B cell (primary cell): ENCODE measurements at regions not wholly inside any gene's neighbourhood (a gene's known extent, or its start where the extent isn't known, plus 50 kb on each side); places are given as distances from the start of the nearest gene placed in this dataset.

Source experiments
- ATAC-seq: fragments of 200-7000 bp; cut with Tn5 transposase; one replicate; pipeline ENCODE4 v1.10.0; 2021; ENCODE audit warnings: low read depth, mild to moderate bottlenecking, moderate number of reproducible peaks, moderate library complexity
- CTCF ChIA-PET: fragments of 350-600 bp; sonication (Branson Sonifier 250); formaldehyde crosslinking; loops from one replicate; lab custom pipeline; 2021; ENCODE audit warnings: antibody characterized with exemption, inconsistent platforms; lab: Charles Lee
- POLR2A ChIA-PET: fragments of 350-600 bp; sonication (Branson Sonifier 250); formaldehyde crosslinking; loops from one replicate; lab custom pipeline; 2021; ENCODE audit warnings: antibody characterized with exemption; lab: Charles Lee
- DNase-seq: peaks from one replicate; pipeline ENCODE4 v3.0.0; 2013
- H2AFZ ChIP-seq: 2 replicates; pipeline ENCODE4 v1.6.1; 2012; ENCODE audit warnings: mild to moderate bottlenecking, low read depth, low read length; ENCODE audit not compliant: insufficient read depth, poor library complexity, severe bottlenecking
- H3K27ac ChIP-seq, 2 donors: 1 replicate in 1 of 2; 2 replicates in 1 of 2; pipeline ENCODE4 v1.5.1; 2012 to 2013; ENCODE audit warnings: low read length in 2 of 2, mild to moderate bottlenecking in 2 of 2, moderate library complexity in 1 of 2
- H3K27me3 ChIP-seq, 4 experiments: fragments of 200-600 bp in 1 of 4; sonication (generic) in 1 of 4; replicated peaks in 1 of 4; 1 replicate in 2 of 4; 2 replicates in 2 of 4; pipeline versions ENCODE4 v1.6.1 to v1.7.0; 2013 to 2016; ENCODE audit warnings: low read length in 3 of 4, mild to moderate bottlenecking in 2 of 4, mixed read lengths in 1 of 4, moderate library complexity in 1 of 4; ENCODE audit not compliant: insufficient read depth in 4 of 4, control insufficient read depth in 3 of 4; ENCODE audit errors: control extremely low read depth in 1 of 4
- H3K36me3 ChIP-seq, 2 experiments: replicated peaks in 1 of 2; 1 replicate in 1 of 2; 2 replicates in 1 of 2; pipeline versions ENCODE4 v1.6.1 to v1.7.1; 2013; ENCODE audit warnings: low read length in 1 of 2; ENCODE audit not compliant: insufficient read depth in 2 of 2, control insufficient read depth in 1 of 2; ENCODE audit errors: control extremely low read depth in 1 of 2, extremely low read depth in 1 of 2
- H3K4me1 ChIP-seq, 2 donors: fragments of 200-600 bp in 1 of 2; sonication (generic) in 1 of 2; 1 replicate in 1 of 2; 2 replicates in 1 of 2; pipeline versions ENCODE4 v1.5.1 to v1.6.1; 2013 to 2017; ENCODE audit warnings: low read length in 2 of 2; ENCODE audit not compliant: control insufficient read depth in 2 of 2, insufficient read depth in 2 of 2
- H3K4me2 ChIP-seq: replicated peaks from 2 replicates; pipeline ENCODE3; 2012; ENCODE audit warnings: mild to moderate bottlenecking, low read depth, low read length; ENCODE audit not compliant: poor library complexity, severe bottlenecking
- H3K4me3 ChIP-seq, 5 experiments: fragments of 200-600 bp in 1 of 5; sonication (generic) in 1 of 5; 1 replicate in 3 of 5; 2 replicates in 2 of 5; pipeline versions ENCODE4 v1.5.1 to v1.7.0; 2011 to 2016; ENCODE audit warnings: low read length in 4 of 5, mild to moderate bottlenecking in 4 of 5, low read depth in 2 of 5, control low read depth in 1 of 5, moderate library complexity in 1 of 5; ENCODE audit not compliant: insufficient read depth in 1 of 5; ENCODE audit errors: control extremely low read depth in 1 of 5, extremely low read depth in 1 of 5
- H3K79me2 ChIP-seq: fragments of 200-600 bp; sonication (generic); one replicate; pipeline ENCODE4 v1.6.0; 2016; ENCODE audit warnings: low read length; ENCODE audit not compliant: control insufficient read depth, insufficient read depth
- H3K9ac ChIP-seq: fragments of 200-600 bp; sonication (generic); 2 replicates; pipeline ENCODE4 v1.6.1; 2017; ENCODE audit warnings: mild to moderate bottlenecking, low read length, moderate library complexity
- H3K9me3 ChIP-seq, 3 donors: one replicate each; pipeline versions ENCODE4 v1.6.1 to v1.7.1; 2013; ENCODE audit warnings: low read length in 2 of 3; ENCODE audit not compliant: control insufficient read depth in 2 of 3, insufficient read depth in 1 of 3; ENCODE audit errors: control extremely low read depth in 1 of 3
- H4K20me1 ChIP-seq: 2 replicates; pipeline ENCODE4 v1.6.0; 2012; ENCODE audit warnings: mild to moderate bottlenecking, low read length; ENCODE audit not compliant: insufficient read depth, control insufficient read depth, poor library complexity, severe bottlenecking
- H3K27ac Mint-ChIP-seq: one replicate; pipeline ENCODE4 v1.8.0; 2021; ENCODE audit warnings: mixed read lengths
- H3K27me3 Mint-ChIP-seq: one replicate; pipeline ENCODE4 v1.8.0; 2021; ENCODE audit warnings: mixed read lengths
- H3K4me1 Mint-ChIP-seq: one replicate; pipeline ENCODE4 v1.8.0; 2021; ENCODE audit warnings: mixed read lengths
- H3K4me3 Mint-ChIP-seq: one replicate; pipeline ENCODE4 v1.8.0; 2021; ENCODE audit warnings: mixed read lengths
- H3K9me3 Mint-ChIP-seq: one replicate; pipeline ENCODE4 v1.8.0; 2022; ENCODE audit warnings: mixed read lengths; ENCODE audit not compliant: insufficient read depth
- EZH2 ChIP-seq: IDR thresholded peaks from 2 replicates; pipeline ENCODE4 v1.6.1; 2012; ENCODE audit warnings: borderline replicate concordance, low read depth, mild to moderate bottlenecking, moderate library complexity, low read length; ENCODE audit not compliant: insufficient read depth, poor library complexity, severe bottlenecking
- WGBS: methylation state at CpG from one replicate; pipeline ENCODE4 v1.1.5; 2013; ENCODE audit warnings: missing lambda C conversion rate; ENCODE audit not compliant: insufficient coverage; 5-methylcytosine and 5-hydroxymethylcytosine counted together
- intact Hi-C: fragments of 100-400 bp; cut with micrococcal nuclease; formaldehyde crosslinking; loops from one replicate; pipeline ENCODE4 v1.10.0; 2022
- TF ChIP-seq, protein P1 (sequence below): fragments of 200-600 bp; IDR thresholded peaks from one replicate; pipeline ENCODE4 v1.8.0; 2022; ENCODE audit warnings: antibody characterized with exemption, mild to moderate bottlenecking

DNA sequence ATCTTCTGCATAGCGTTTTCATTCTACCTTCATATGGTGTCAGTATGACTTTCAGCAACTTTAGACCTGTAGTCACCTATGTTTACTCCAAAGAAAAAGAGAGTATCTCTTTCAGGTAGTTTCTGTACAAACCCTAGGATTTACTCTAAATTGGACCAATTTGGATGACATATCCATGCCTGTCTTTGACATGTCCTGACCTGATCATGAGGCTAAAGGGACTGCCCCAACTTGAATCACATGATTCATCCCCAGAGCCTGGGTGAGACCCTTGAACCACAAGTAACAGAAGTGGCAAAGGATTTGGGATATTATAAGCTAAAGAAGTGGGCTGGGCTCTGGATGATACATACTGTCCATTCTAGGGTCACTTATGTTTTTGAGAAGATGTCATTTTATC lies 124.5 kb upstream of the CSNK1A1L start:
- no peaks in the 10 kb centered on the region for H3K27me3 ChIP-seq
- H3K79me2 ChIP-seq: no peaks in the 10 kb centered on the region
- no peaks in the 10 kb centered on the region for H3K4me1 ChIP-seq
- no peak overlapping the region for H3K27ac ChIP-seq
- ChIA-PET POLR2A (no interaction called here), CTCF (no interaction called here)
- no peak overlapping the region for H3K9ac ChIP-seq
- Mint-ChIP-seq H3K27me3 (no peaks in the 10 kb centered on the region), H3K4me3 (no peak overlapping the region), H3K4me1 (no peaks in the 10 kb centered on the region), H3K27ac (no peak overlapping the region), H3K9me3 (peaks cover 4% of the 10 kb centered on the region)
- no peak overlapping the region for H3K4me2 ChIP-seq
- ATAC-seq (no peak), DNase-seq (no peak)
- WGBS: 0% methylated on average over 1 of the region's 1 CpG
- no peak overlapping the region for H3K4me3 ChIP-seq
- intact Hi-C loops: no loop called here
- no peaks in the 10 kb centered on the region for H3K36me3 ChIP-seq
- TF ChIP-seq, protein P1, sequence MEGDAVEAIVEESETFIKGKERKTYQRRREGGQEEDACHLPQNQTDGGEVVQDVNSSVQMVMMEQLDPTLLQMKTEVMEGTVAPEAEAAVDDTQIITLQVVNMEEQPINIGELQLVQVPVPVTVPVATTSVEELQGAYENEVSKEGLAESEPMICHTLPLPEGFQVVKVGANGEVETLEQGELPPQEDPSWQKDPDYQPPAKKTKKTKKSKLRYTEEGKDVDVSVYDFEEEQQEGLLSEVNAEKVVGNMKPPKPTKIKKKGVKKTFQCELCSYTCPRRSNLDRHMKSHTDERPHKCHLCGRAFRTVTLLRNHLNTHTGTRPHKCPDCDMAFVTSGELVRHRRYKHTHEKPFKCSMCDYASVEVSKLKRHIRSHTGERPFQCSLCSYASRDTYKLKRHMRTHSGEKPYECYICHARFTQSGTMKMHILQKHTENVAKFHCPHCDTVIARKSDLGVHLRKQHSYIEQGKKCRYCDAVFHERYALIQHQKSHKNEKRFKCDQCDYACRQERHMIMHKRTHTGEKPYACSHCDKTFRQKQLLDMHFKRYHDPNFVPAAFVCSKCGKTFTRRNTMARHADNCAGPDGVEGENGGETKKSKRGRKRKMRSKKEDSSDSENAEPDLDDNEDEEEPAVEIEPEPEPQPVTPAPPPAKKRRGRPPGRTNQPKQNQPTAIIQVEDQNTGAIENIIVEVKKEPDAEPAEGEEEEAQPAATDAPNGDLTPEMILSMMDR: no peak
- no peak for TF ChIP-seq EZH2
- H2AFZ ChIP-seq: no peak overlapping the region
- no peaks in the 10 kb centered on the region for H4K20me1 ChIP-seq
- H3K9me3 ChIP-seq: peaks cover 0 to 5% (median 4%) of the 10 kb centered on the region in 3 donors

DNA sequence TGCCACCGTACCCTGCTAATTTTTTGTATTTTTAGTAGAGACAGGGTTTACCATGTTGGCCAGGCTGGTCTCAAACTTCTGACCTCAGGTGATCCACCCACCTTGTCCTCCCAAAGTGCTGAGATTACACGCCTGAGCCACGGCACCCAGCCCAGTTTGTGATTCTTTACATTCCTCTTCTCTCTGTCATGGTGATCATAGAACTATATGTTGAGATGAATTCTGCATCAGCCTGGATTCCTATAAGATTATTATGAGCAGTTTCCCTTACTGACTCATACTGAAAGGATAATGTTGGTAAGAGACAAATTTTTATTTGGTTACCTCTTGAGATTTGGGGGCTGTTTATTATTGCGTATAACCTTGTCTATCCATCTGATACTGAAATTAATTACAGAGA lies 121.5 kb upstream of the CSNK1A1L start:
- WGBS: 100% methylated on average over 1 of the region's 4 CpGs
- no peak overlapping the region for H3K4me2 ChIP-seq
- H3K9ac ChIP-seq: no peak overlapping the region
- Mint-ChIP-seq H3K4me3 (no peak overlapping the region), H3K9me3 (no peaks in the 10 kb centered on the region), H3K4me1 (no peaks in the 10 kb centered on the region), H3K27me3 (no peaks in the 10 kb centered on the region), H3K27ac (no peak overlapping the region)
- DNase-seq: no peak
- no peaks in the 10 kb centered on the region for H4K20me1 ChIP-seq
- ChIA-PET CTCF (no interaction called here), POLR2A (no interaction called here)
- TF ChIP-seq, protein P1: no peak
- TF ChIP-seq EZH2: no peak
- peaks cover 0 to 5% (median 0%) of the 10 kb centered on the region in 3 donors for H3K9me3 ChIP-seq
- no peaks in the 10 kb centered on the region for H3K36me3 ChIP-seq
- no peaks in the 10 kb centered on the region for H3K4me1 ChIP-seq
- H2AFZ ChIP-seq: no peak overlapping the region
- no peak overlapping the region for H3K27ac ChIP-seq
- H3K27me3 ChIP-seq: no peaks in the 10 kb centered on the region
- intact Hi-C loops: no loop called here
- no peak for ATAC-seq
- H3K79me2 ChIP-seq: no peaks in the 10 kb centered on the region
- no peak overlapping the region for H3K4me3 ChIP-seq
